GM23248 (cell line): ENCODE measurements at regions not wholly inside any gene's neighbourhood (a gene's known extent, or its start where the extent isn't known, plus 50 kb on each side); places are given as distances from the start of the nearest gene placed in this dataset.

Source experiments
- DNase-seq: peaks from one replicate; pipeline ENCODE4 v3.0.0-alpha.2; 2015
- H2AFZ ChIP-seq: fragments of 200-600 bp; sonication (generic); 2 replicates; pipeline ENCODE4 v1.6.1; 2016; ENCODE audit warnings: antibody characterized with exemption
- H3F3A ChIP-seq: fragments of 200-600 bp; sonication (generic); 2 replicates; pipeline ENCODE4 v1.6.1; 2016; ENCODE audit warnings: mild to moderate bottlenecking, antibody characterized with exemption, mixed run types; ENCODE audit not compliant: insufficient read depth
- H3K27ac ChIP-seq: fragments of 200-600 bp; sonication (generic); 2 replicates; pipeline ENCODE4 v1.5.1; 2016; ENCODE audit warnings: mild to moderate bottlenecking
- H3K27me3 ChIP-seq: fragments of 200-600 bp; sonication (generic); replicated peaks from 2 replicates; pipeline ENCODE4 v1.6.1; 2016; ENCODE audit warnings: mild to moderate bottlenecking; ENCODE audit not compliant: insufficient read depth
- H3K36me3 ChIP-seq: fragments of 200-600 bp; sonication (generic); 2 replicates; pipeline ENCODE4 v1.6.1; 2016; ENCODE audit warnings: low read depth, mild to moderate bottlenecking
- H3K4me1 ChIP-seq: fragments of 200-600 bp; sonication (generic); 2 replicates; pipeline ENCODE4 v1.6.1; 2016; ENCODE audit warnings: mild to moderate bottlenecking; ENCODE audit not compliant: insufficient read depth
- H3K4me2 ChIP-seq: fragments of 200-600 bp; sonication (generic); one replicate; pipeline ENCODE4 v1.6.1; 2016; ENCODE audit warnings: mild to moderate bottlenecking; ENCODE audit not compliant: unreplicated experiment
- H3K4me3 ChIP-seq: fragments of 200-600 bp; sonication (generic); 2 replicates; pipeline ENCODE4 v1.5.1; 2016; ENCODE audit warnings: mild to moderate bottlenecking
- H3K79me2 ChIP-seq: fragments of 200-600 bp; sonication (generic); 2 replicates; pipeline ENCODE4 v1.6.1; 2016; ENCODE audit warnings: mild to moderate bottlenecking; ENCODE audit not compliant: insufficient read depth
- H3K9ac ChIP-seq: fragments of 200-600 bp; sonication (generic); 2 replicates; pipeline ENCODE4 v1.6.1; 2016; ENCODE audit warnings: mild to moderate bottlenecking
- H3K9me2 ChIP-seq: fragments of 200-600 bp; sonication (generic); 2 replicates; pipeline ENCODE4 v1.6.1; 2016; ENCODE audit warnings: mixed run types, mild to moderate bottlenecking, moderate library complexity; ENCODE audit not compliant: insufficient read depth
- H3K9me3 ChIP-seq: fragments of 200-600 bp; sonication (generic); one replicate; pipeline ENCODE4 v1.6.1; 2017; ENCODE audit warnings: low read depth
- H4K20me1 ChIP-seq: fragments of 200-600 bp; sonication (generic); 2 replicates; pipeline ENCODE4 v1.6.0; 2016; ENCODE audit not compliant: insufficient read depth
- EZH2 ChIP-seq: fragments of 200-600 bp; sonication (generic); IDR thresholded peaks from 2 replicates; pipeline ENCODE4 v1.6.1; 2018; ENCODE audit warnings: antibody characterized with exemption, mild to moderate bottlenecking; ENCODE audit not compliant: insufficient read depth, poor library complexity, severe bottlenecking
- EZH2phosphoT487 ChIP-seq: fragments of 200-600 bp; sonication (generic); IDR thresholded peaks from 2 replicates; pipeline ENCODE4 v1.6.1; 2018; ENCODE audit warnings: antibody characterized with exemption, moderate library complexity, mild to moderate bottlenecking, low read depth; ENCODE audit not compliant: insufficient read depth
- WGBS, 2 experiments: methylation state at CpG; one replicate each; pipeline ENCODE4 v1.1.6; 2015 to 2017; ENCODE audit warnings: low lambda C conversion rate in 2 of 2, low coverage in 1 of 2; ENCODE audit errors: missing lambda C conversion rate in 2 of 2; 5-methylcytosine and 5-hydroxymethylcytosine counted together
- in situ Hi-C: fragments of 300-500 bp; cut with MboI; formaldehyde crosslinking; loops from 2 replicates; pipeline ENCODE4 v1.15.0; 2020

DNA sequence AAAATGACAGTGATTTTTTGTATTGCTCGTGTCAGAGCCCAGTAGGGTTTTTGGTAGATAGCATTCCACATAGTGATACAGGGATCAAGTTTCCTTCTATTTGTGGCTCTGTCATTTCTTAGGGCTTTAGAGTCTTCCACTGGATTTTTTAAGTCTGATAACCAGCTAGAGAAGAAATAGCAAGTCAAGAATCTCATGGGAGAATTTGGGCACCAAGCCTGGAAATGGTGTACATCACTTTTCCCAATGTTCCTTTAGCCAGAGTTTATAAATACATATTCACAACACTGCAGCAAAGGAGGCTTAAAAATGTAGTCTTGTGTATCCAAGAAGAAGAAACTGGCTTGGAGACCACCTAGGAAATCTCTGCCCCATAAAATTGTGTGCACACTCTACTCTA, 647.1 kb upstream of the KLF4 start:
- no peaks in the 10 kb centered on the region for H3K79me2 ChIP-seq
- WGBS, 2 experiments, result 79 to 89% methylated on average over 1 of the region's 1 CpG
- DNase-seq, result no peak
- no peak overlapping the region for H3K9ac ChIP-seq
- H3K27ac ChIP-seq, result no peak overlapping the region
- no peaks in the 10 kb centered on the region for H3F3A ChIP-seq
- H3K4me3 ChIP-seq, result no peak overlapping the region
- H3K36me3 ChIP-seq, result no peaks in the 10 kb centered on the region
- no peaks in the 10 kb centered on the region for H3K9me3 ChIP-seq
- in situ Hi-C loops, result no loop called here
- TF ChIP-seq EZH2phosphoT487, result no peak
- TF ChIP-seq EZH2, result no peak
- no peak overlapping the region for H3K4me2 ChIP-seq
- no peak overlapping the region for H2AFZ ChIP-seq
- no peaks in the 10 kb centered on the region for H3K27me3 ChIP-seq
- H3K9me2 ChIP-seq, result no peaks in the 10 kb centered on the region
- H3K4me1 ChIP-seq, result no peaks in the 10 kb centered on the region; the same call in 1 of the 2 replicates
- H4K20me1 ChIP-seq, result no peaks in the 10 kb centered on the region

GRCh38 chr9:108134486-108135128, 645.0 kb upstream of the KLF4 start:
- in situ Hi-C loops, result no loop called here
- H3K4me2 ChIP-seq, result no peak overlapping the region

DNA sequence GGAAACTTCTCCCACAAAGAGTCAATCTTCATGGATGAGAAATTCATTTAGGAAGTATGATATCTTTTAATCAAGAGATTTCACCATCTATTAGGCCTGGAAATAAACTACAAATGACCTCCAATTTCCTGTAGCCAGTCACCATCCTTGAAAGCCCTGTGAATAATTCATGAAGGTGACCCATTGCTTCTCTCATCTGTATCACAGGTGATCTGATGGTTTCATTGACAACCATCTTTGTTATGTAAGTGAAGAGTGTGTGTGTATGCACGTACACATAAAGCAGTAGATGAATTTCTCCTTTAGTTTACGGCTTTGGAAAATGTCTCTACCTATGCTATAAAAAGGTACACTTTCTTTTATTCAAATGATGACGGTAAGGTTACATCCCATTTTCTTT, 644.1 kb upstream of the KLF4 start:
- 60 to 66% methylated on average over 3 of the region's 3 CpGs for WGBS, 2 experiments
- no peaks in the 10 kb centered on the region for H4K20me1 ChIP-seq
- H3K9me2 ChIP-seq, result no peaks in the 10 kb centered on the region
- H3K9me3 ChIP-seq, result no peaks in the 10 kb centered on the region
- H3K4me3 ChIP-seq, result no peak overlapping the region
- H3K9ac ChIP-seq, result no peak overlapping the region
- no peak for TF ChIP-seq EZH2
- no peak for TF ChIP-seq EZH2phosphoT487
- no peaks in the 10 kb centered on the region for H3K27me3 ChIP-seq
- H3K4me2 ChIP-seq, result no peak overlapping the region
- H3K4me1 ChIP-seq, result no peaks in the 10 kb centered on the region
- no peaks in the 10 kb centered on the region for H3F3A ChIP-seq
- no peaks in the 10 kb centered on the region for H3K79me2 ChIP-seq
- H3K27ac ChIP-seq, result no peak overlapping the region
- DNase-seq, result no peak
- in situ Hi-C loops, result no loop called here
- H2AFZ ChIP-seq, result no peak overlapping the region
- no peaks in the 10 kb centered on the region for H3K36me3 ChIP-seq

More at GRCh38 chr9:108134486-108135128, 645.0 kb upstream of the KLF4 start:
- Histone ChIP-seq H3F3A (no peaks in the 10 kb centered on the region), H3K36me3 (no peaks in the 10 kb centered on the region), H3K4me3 (no peak overlapping the region), H3K9me2 (no peaks in the 10 kb centered on the region), H3K27ac (no peak overlapping the region), H4K20me1 (no peaks in the 10 kb centered on the region), H3K9ac (no peak overlapping the region), H3K4me1 (no peaks in the 10 kb centered on the region), H3K27me3 (no peaks in the 10 kb centered on the region), H3K9me3 (no peaks in the 10 kb centered on the region), H3K79me2 (no peaks in the 10 kb centered on the region), H2AFZ (no peak overlapping the region)
- DNase-seq, result no peak
- WGBS, 2 experiments, result 81 to 82% methylated on average over 4 of the region's 4 CpGs
- TF ChIP-seq EZH2phosphoT487 (no peak), EZH2 (no peak)

- no peaks in the 10 kb centered on the region for H3F3A ChIP-seq
- DNase-seq, result no peak
- TF ChIP-seq EZH2 (no peak), EZH2phosphoT487 (no peak)
- no peaks in the 10 kb centered on the region for H3K4me1 ChIP-seq
- no peaks in the 10 kb centered on the region for H3K36me3 ChIP-seq
- H3K9me2 ChIP-seq, result no peaks in the 10 kb centered on the region
- H3K27ac ChIP-seq, result no peak overlapping the region
- no peaks in the 10 kb centered on the region for H3K27me3 ChIP-seq
- H3K4me3 ChIP-seq, result no peak overlapping the region
- H3K9ac ChIP-seq, result no peak overlapping the region
- in situ Hi-C loops, result no loop called here
- no peak overlapping the region for H3K4me2 ChIP-seq
- H2AFZ ChIP-seq, result no peak overlapping the region
- no peaks in the 10 kb centered on the region for H3K9me3 ChIP-seq
- no peaks in the 10 kb centered on the region for H4K20me1 ChIP-seq
- H3K79me2 ChIP-seq, result no peaks in the 10 kb centered on the region
These were observed 643.5 kb upstream of the KLF4 start for GRCh38 chr9:108133101-108133500.

GRCh38 chr9:108130905-108131304, 641.3 kb upstream of the KLF4 start:
- Histone ChIP-seq H3K4me3 (no peak overlapping the region), H3K27ac (no peak overlapping the region), H3K79me2 (no peaks in the 10 kb centered on the region), H3K27me3 (no peaks in the 10 kb centered on the region), H3K9me3 (no peaks in the 10 kb centered on the region), H3F3A (no peaks in the 10 kb centered on the region), H3K4me2 (no peak overlapping the region), H2AFZ (no peak overlapping the region), H4K20me1 (no peaks in the 10 kb centered on the region), H3K4me1 (no peaks in the 10 kb centered on the region), H3K9ac (no peak overlapping the region), H3K9me2 (no peaks in the 10 kb centered on the region), H3K36me3 (no peaks in the 10 kb centered on the region)
- 98 to 99% methylated on average over 2 of the region's 2 CpGs for WGBS, 2 experiments
- TF ChIP-seq EZH2phosphoT487 (no peak), EZH2 (no peak)
- in situ Hi-C loops, result no loop called here
- no peak for DNase-seq
